MG63 (cell line): ENCODE measurements at regions not wholly inside any gene's neighbourhood (a gene's known extent, or its start where the extent isn't known, plus 50 kb on each side); places are given as distances from the start of the nearest gene placed in this dataset.

ENCODE experiments used
- DNase-seq: peaks from one replicate; pipeline ENCODE4 v3.0.0-alpha.2; 2020
- H3K27me3 ChIP-seq: fragments of 250-450 bp; sonication (Bioruptor Pico); 2 replicates; pipeline ENCODE4 v1.5.1; 2020; ENCODE audit warnings: mild to moderate bottlenecking, moderate library complexity
- H3K36me3 ChIP-seq: fragments of 250-450 bp; sonication (Bioruptor Pico); 2 replicates; pipeline ENCODE4 v1.5.1; 2020; ENCODE audit warnings: mild to moderate bottlenecking, moderate library complexity
- H3K4me3 ChIP-seq: fragments of 250-450 bp; sonication (Bioruptor Pico); 2 replicates; pipeline ENCODE4 v1.5.1; 2020; ENCODE audit warnings: mild to moderate bottlenecking, moderate library complexity
- H3K9me3 ChIP-seq: fragments of 250-450 bp; sonication (Bioruptor Pico); 2 replicates; pipeline ENCODE4 v1.5.1; 2020; ENCODE audit warnings: mild to moderate bottlenecking, moderate library complexity

DNA sequence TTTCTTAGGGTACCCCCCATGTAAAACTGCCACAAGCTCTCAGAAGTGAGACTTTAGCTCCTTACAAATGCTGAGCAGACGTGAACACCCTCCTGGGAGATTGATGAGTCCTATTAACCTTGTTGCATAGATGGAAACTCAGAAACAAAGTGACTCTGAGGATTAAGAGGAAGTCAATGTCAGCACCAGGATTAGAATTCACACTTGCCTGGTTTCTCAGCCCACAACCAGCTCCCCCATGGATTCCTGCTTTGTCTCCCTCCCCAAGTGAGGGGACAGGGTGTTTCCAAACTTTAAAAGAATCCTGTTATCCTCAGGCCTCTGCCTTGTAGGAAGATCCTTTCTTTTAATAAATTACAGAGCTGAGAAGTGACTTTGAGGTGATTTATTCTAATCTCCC, 324.4 kb downstream of the NDFIP2 start:
- Histone ChIP-seq H3K9me3 (no peaks in the 10 kb centered on the region), H3K27me3 (no peaks in the 10 kb centered on the region), H3K36me3 (no peaks in the 10 kb centered on the region), H3K4me3 (no peak overlapping the region)
- no peak for DNase-seq

DNA sequence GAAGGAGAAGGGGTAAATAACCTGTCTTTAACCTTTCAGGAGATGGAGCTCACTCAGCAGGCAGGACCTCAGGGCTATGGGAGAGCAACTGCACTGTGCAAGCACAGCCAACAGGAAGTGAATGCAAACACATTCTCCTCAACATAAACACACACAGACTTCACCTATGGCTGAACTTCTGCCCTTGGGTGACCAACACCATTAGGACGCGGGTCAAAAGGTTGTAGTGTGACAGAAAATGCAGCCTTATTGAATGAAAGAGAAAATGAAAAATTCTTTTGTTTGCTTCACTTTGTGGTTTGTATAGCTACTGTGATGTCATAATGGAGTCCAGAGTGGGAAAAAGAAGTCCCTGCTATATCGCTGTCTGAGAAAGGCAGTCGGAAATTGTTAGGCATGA, 323.0 kb downstream of the NDFIP2 start:
- H3K9me3 ChIP-seq: no peaks in the 10 kb centered on the region
- no peaks in the 10 kb centered on the region for H3K27me3 ChIP-seq
- no peak overlapping the region for H3K4me3 ChIP-seq
- DNase-seq: no peak
- no peaks in the 10 kb centered on the region for H3K36me3 ChIP-seq

DNA sequence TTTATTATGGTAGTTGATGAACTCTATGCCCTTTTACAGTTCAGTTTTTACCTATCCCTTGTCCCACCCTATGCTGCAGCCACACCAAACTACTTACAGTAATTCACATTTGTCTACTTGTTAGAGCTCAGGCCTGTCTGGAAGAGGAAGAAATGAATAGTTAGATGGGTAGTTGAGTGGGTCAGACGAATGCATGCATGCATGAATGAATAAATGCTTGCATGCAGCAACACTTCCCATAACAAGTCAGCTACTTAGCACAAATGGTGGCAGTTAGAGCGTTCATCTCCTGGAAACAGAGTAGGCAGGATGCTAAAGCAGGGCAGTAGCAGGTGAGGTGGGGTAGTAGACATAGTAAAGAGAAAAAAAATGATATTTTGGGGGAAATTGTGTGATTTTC, 322.3 kb downstream of the NDFIP2 start:
- no peaks in the 10 kb centered on the region for H3K36me3 ChIP-seq
- no peaks in the 10 kb centered on the region for H3K27me3 ChIP-seq
- H3K4me3 ChIP-seq: no peak overlapping the region

DNA sequence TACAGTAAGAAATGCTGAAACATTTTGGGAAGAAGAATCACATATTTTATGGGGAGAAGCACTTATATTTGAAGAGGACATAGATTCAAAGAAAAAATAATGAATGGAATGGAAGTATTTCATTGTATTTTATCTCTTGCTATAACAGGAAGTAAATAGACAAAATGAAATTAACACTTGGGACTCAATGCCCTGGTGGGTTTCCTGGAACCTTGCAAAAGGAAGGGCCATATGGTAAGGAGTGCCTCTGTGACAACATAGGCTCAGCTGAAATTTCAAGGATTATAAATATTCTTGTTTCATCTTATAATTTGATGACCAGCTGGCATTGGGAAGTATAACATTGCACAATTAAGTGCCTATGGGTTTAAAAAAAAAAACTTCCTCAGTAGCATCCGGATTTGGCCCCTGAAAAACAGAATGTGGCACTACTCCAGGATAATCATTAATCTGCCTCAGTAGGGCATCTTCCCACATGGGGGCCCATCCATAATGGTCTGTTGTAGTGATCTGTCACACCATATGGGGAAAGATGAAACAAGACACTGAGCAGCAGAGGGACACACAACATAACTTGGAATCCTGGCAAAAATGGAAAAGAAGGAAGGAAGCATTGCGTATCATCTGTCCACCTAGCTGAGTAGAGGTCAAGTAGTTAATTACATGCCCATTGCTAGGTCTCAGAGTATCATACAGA, 321.6 kb downstream of the NDFIP2 start:
- no peaks in the 10 kb centered on the region for H3K36me3 ChIP-seq
- H3K27me3 ChIP-seq: no peaks in the 10 kb centered on the region
- no peak overlapping the region for H3K4me3 ChIP-seq
- no peaks in the 10 kb centered on the region for H3K9me3 ChIP-seq
- DNase-seq: no peak

More for the DNA sequence above, 322.3 kb downstream of the NDFIP2 start:
- DNase-seq: no peak
- no peaks in the 10 kb centered on the region for H3K9me3 ChIP-seq

DNA sequence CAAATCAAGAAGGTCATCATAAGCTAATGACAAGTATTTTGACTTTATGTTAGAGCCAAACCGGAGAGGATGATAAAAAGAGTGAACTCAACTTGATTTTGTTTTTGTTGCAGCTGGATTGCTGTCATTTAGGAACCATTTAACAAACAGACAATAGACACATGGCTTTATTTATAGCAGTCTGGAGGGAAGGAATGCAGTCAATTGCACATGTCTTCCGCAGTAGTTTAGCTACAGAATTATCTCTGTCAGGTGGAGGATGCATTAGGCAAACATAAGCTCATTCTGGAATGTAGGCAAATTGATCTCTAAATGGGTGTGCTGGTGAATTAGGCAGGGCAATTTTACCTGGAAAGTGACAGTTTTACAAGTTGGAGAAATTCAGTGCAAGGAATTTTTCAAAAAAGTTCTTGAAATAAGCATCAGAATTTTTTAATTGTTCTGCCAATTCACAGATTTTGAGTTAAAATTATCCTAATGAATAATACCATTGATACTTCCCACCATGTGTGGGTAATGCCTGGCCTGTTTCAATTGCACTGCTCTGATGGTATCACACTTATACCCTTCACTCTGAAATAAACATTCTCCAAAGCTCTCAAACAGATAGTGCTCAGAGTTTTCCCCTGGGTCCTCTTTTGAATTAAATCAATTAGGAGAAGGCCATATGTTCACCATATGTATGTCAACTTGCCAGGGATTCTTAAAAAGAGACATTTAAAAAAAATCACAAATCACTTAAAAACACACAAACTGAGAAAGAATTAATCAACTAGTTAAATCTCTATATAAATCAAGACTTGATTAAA, 318.3 kb downstream of the NDFIP2 start:
- no peaks in the 10 kb centered on the region for H3K27me3 ChIP-seq
- H3K4me3 ChIP-seq: no peak overlapping the region
- no peak for DNase-seq
- H3K9me3 ChIP-seq: no peaks in the 10 kb centered on the region
- no peaks in the 10 kb centered on the region for H3K36me3 ChIP-seq

DNA sequence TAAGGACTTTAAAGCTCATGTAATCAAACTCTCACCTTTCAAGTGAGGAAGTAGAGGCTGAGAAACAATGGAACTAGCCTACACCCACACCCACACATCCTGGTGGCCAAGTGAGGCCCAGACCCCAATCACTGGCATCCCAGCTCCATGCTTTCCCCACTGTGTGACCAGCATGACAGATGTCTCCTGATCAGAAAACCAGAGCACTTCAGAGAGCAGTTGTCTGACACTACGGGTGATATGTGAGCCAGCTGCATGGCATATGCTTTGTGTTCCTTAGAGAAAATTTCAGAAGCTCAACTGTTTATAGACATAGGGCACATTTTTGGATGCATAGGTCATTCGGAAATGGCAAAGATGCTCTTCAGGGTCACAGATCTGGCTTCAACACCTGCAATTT, 315.2 kb downstream of the NDFIP2 start:
- Histone ChIP-seq H3K9me3 (no peaks in the 10 kb centered on the region), H3K4me3 (no peak overlapping the region), H3K36me3 (no peaks in the 10 kb centered on the region), H3K27me3 (no peaks in the 10 kb centered on the region)
- no peak for DNase-seq

DNA sequence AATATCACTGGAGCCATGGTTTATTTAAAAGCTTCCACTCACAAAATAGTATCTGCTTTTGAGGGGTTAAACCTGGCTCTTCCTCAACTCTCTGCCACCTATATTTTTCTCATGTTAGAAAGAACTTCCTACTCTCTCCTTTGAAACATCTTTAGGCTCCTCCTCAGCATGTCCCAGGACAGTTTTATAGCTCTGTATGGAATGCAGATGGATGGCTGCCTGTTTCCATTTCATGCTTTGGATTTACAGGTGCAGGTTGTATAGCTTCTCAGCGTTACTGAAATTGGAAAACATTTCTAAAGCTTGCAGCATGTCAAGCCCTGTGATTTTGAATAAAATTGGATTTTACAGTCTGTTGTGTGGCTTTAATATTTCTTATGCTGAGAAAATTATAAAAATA, 314.0 kb downstream of the NDFIP2 start:
- no peak overlapping the region for H3K4me3 ChIP-seq
- no peaks in the 10 kb centered on the region for H3K9me3 ChIP-seq
- no peaks in the 10 kb centered on the region for H3K27me3 ChIP-seq
- DNase-seq: no peak
- H3K36me3 ChIP-seq: no peaks in the 10 kb centered on the region

DNA sequence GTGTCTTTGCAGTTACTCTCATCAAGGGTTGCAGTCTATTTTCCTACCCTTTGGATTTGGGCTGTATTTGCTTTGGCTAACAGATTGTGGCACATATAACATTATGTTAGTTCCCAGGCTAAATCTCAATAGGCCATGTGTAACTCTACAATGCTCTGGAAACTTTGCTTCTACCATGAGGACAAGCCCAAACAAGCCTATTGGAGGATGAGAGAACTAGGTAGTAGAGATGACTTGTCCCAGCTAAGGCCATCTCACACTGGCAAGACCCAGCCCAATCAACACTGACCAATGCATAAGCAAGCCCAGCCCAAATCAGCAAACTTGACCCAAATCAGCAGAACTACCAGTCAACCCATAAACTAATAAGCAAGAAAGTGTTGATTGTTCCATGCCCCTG, 311.8 kb downstream of the NDFIP2 start:
- H3K4me3 ChIP-seq: no peak overlapping the region
- no peaks in the 10 kb centered on the region for H3K27me3 ChIP-seq
- no peak for DNase-seq
- H3K36me3 ChIP-seq: no peaks in the 10 kb centered on the region
- H3K9me3 ChIP-seq: peaks cover 2% of the 10 kb centered on the region; the same call in 1 of the 2 replicates

DNA sequence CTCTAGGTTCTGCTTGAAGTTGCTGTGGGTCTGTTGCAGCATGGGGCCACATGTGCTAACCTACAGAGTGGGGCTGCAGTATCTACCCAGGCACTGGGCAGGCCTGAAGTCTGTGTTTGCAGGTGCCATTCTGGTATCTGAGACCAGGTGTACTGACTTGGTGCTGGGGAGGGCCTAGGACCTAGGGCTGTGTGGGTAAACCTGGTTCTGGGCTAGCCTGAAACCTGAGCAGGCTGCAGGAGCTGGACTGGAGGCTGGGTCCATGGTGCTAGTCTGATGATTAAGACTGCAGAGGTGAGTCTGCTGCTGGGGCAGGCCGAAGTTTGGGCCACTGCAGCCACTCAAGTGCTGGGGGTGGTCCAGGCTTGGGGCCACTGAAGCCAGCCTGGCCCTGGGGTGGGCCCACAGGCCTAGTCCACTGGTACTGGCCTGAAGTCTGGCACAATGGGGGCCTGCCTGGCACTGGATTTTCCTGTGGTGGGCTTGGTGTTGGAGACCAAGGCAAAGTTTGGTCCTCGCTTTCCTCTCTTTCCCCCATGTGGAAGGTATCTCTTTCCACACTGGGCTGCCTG, 310.6 kb downstream of the NDFIP2 start:
- Histone ChIP-seq H3K36me3 (no peaks in the 10 kb centered on the region), H3K4me3 (no peak overlapping the region), H3K9me3 (peaks cover 2% of the 10 kb centered on the region; the same call in 1 of the 2 replicates)

DNA sequence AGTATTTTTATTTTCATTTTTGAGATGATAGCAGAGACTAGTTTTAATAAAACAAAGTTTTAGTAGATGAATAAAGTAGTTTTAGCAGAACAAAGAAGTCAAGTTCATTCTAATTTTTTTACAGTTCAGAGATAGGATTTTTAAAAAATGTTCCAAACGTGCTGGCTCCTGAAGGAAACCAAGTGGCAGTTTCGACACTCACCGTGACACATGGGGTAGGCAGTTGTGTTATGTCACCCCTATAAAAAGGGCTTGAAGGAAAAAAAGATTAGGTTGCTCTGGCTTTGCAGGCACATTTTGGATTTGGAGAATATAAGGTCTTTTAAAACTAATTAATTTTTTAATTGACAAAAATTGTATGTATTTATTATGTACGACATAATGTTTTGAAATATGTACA, 305.2 kb downstream of the NDFIP2 start:
- Histone ChIP-seq H3K4me3 (no peak overlapping the region), H3K36me3 (no peaks in the 10 kb centered on the region), H3K9me3 (peaks cover 2% of the 10 kb centered on the region; the same call in 1 of the 2 replicates), H3K27me3 (no peaks in the 10 kb centered on the region)
- DNase-seq: no peak

More for the DNA sequence above, 310.6 kb downstream of the NDFIP2 start:
- DNase-seq: no peak
- no peaks in the 10 kb centered on the region for H3K27me3 ChIP-seq

DNA sequence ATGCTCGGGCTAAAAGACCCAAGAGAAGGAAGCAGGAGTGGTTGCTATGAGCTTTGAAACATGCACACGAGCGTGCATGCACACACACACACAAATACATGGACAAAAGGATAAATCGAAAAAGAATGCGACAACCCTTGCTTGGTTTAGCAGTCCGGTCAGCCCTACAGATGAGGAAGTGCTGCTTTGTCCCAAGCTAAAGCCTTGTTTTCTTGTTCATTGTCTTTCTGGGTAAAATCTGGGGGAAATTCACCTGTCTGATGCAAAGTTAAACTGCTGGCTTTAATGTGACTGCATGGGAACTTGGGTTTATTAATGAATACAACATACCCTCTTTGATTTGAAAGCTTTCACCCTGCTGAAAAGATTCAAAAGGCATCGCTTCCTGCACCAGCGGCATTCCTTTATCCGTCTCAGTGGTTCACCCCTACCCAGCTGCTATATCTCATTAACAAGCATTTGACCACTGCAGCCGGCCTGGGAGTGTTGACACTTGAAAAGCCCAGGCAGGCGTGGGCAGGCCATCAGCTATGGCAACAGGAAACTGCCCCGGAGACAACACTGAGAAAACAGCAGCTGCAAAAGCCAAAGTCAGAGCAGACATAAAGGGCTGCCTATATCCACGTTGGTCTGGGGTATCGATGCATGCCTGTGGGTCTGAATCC, 301.7 kb downstream of the NDFIP2 start:
- Histone ChIP-seq H3K9me3 (no peaks in the 10 kb centered on the region), H3K4me3 (no peak overlapping the region), H3K36me3 (no peaks in the 10 kb centered on the region), H3K27me3 (no peaks in the 10 kb centered on the region)
- DNase-seq: no peak

DNA sequence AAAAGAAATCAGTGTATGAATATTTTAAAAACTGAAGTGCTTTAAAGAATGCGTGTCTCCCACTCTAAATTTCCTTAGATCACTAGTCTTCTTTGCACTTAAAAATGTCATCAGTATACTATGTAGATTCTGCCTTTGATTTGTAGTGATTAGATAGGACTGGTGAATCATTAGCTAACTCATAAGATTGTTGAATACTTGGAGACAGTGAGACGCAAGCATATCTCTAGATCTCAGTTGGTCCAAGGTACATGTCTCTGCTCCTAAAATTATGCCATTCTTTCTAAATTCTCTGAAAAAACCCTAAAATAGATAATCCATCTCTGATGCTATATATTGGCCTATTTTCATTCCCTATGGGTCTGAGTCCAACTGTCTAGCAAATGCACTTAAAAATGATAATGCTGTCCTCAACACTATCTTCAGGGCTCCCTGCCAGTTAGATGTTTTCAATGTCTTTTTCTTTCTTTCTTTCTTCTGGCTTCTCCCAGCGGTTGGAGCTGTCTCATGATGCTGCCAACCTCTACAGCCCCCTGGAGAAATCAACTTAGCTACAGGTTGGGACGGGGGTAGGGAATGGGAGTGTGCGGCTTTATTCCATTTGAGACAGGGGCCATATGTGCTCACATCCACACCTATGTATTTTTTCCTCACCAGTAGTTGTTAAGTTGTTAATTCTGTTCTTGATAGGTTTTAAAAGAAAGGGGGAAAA, 301.0 kb downstream of the NDFIP2 start:
- Histone ChIP-seq H3K27me3 (no peaks in the 10 kb centered on the region), H3K4me3 (no peak overlapping the region), H3K9me3 (no peaks in the 10 kb centered on the region), H3K36me3 (no peaks in the 10 kb centered on the region)
- no peak for DNase-seq

DNA sequence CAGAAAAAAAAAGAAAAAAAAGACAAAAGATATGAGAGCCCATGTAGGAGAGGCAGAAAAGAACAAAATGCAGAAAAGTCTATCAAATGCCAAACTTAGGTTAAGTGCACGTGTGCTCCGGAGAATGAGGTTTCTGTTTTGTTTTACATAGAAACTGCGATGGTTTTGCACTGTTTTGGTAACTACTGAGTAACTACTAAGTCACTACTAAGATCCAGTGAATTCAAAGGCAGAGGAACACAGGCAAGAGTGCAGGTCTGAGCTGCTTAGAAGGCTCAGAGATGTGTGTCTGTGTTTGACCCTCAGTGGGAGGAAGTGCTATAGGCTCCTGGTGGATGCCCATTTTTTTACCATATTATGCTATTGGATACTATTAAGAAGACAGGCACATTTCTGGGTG, 299.3 kb downstream of the NDFIP2 start:
- no peaks in the 10 kb centered on the region for H3K9me3 ChIP-seq
- H3K4me3 ChIP-seq: no peak overlapping the region
- no peaks in the 10 kb centered on the region for H3K27me3 ChIP-seq
- H3K36me3 ChIP-seq: no peaks in the 10 kb centered on the region
- DNase-seq: no peak

DNA sequence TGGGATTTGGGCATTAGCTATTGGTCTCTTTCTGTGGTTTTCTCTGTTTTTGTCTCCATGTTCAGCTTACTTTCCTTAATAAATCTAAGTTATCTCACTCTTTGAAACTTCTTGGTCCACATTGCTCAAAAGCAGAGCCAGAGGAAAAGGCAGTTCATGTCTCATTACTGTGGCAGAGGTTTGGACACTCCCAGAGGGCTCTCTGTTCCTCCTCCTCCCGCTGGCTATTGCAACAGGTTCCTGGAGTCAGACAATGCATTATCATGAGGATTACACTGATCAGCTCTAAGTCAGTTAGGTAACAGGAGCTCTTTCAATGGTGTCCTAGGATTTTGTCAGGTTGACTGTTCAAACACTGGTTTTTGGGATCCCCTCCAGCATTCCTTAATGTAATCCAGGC, 298.8 kb downstream of the NDFIP2 start:
- H3K36me3 ChIP-seq: no peaks in the 10 kb centered on the region
- no peak overlapping the region for H3K4me3 ChIP-seq
- no peaks in the 10 kb centered on the region for H3K27me3 ChIP-seq
- DNase-seq: no peak
- H3K9me3 ChIP-seq: no peaks in the 10 kb centered on the region

DNA sequence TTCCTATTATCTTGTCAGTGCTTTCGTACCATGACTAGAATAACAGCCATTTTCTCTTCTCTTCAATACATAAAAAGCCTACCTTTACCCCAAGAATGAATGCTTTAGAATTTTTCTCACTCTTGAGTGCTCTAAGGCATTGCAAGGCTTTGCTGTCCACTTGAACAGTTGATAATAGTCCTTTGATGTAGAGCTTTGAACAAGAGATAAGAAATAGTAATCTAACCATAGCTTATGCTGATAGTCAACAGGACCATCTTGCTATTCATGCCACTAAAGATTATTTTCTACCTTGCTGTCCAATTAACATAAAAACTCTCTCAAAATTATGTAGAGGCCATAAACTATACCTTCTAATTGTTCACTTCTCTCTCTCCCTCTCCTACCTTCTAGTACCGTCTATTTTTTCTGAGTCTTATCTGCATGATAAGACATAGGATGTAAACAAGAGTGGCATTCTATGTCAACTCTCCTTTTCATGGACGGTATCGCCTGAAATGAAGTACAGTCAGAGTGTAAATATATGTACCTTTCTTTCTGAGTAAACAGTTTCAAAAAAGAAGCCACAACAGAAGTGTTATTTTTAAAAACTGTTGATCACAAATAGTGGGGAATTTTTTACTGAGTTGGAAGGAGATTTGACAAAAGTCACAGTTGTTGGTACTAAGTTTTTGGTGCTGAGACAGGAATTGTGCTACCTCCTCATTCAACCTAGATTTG, 297.9 kb downstream of the NDFIP2 start:
- no peaks in the 10 kb centered on the region for H3K9me3 ChIP-seq
- H3K36me3 ChIP-seq: no peaks in the 10 kb centered on the region
- H3K4me3 ChIP-seq: no peak overlapping the region
- H3K27me3 ChIP-seq: no peaks in the 10 kb centered on the region
- no peak for DNase-seq

DNA sequence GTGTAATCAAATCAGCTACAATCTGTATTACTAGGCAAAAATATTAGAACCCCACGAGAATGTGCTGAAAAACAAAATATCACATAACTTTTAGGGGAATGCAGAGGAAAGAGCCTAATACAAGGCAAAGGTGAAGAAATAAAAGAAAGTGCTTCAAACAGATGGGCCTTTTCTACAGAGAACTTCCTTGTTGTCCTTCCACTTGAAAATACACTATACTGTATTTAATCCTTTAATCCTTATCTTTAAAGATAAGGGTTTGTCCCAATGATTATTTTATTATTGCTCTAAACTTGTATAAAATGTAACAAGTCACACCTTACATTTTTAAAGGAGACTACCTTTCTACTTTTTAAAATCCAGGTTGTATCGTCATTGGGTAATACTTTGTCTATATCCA, 296.5 kb downstream of the NDFIP2 start:
- DNase-seq: no peak
- H3K4me3 ChIP-seq: no peak overlapping the region
- no peaks in the 10 kb centered on the region for H3K9me3 ChIP-seq
- no peaks in the 10 kb centered on the region for H3K27me3 ChIP-seq
- no peaks in the 10 kb centered on the region for H3K36me3 ChIP-seq
